ENCODE measurements at regions not wholly inside any gene's neighbourhood (a gene's known extent, or its start where the extent isn't known, plus 50 kb on each side); places are given as distances from the start of the nearest gene placed in this dataset.
A peak's percentile ranks its signal among the peaks of the same experiment; 100 is the strongest.

DNA sequence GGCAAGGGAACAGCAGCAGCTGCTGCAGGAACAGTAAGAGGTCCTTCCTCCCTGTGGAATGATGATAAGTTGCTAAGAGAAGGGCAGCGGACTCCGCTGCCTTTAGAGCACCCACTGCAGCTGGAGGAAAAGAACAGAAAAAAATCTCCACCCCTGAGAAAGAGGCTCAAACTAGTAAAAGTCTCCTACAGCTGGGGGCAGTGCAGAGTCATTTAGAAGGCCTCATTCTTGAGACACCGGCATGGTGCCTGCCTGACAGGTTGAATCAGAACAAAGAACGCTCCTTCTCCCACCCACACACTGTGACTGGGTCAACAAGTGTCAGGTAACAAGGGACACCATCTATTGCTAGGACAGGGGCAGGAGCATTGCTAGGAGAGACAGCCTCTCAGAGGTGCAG is 188.4 kb downstream of the ABHD5 start:
- DNase-seq: peak in 1 of 2 experiments; percentile 4

DNA sequence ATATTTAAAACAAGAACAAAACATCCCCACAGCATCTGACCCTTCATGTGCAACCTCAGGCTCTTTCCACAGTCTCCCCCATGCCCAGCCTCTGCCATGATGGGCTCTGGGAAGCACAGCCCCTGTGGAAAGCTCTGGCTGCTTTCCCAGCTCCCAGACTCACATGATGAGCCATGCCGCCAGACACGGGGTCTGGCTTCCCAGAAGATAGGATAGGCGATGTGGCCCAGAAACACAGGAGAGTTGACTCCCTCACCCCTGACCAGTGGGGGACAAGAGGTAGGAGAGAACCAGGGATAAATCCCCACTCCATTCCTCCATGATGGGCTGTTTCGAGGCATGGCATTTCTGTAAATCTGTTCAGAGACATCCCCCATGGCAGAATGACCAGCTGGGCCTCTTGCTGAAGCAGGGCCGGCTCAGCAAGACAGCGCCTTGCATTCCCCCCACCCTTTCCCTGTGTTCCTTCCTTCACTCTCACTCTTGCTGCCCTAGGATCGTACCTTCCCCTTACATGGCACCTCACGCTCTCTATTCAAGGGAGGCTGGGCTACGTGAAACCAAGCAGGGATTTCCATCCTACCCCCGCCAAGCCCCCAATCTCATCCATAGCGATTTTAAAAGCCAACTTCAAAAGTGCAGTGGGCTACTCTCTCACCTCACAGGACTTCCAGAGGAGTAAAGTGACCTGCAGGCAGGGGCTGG is 192.4 kb downstream of the ABHD5 start:
- DNase-seq: no peak
- no peak for TF ChIP-seq POLR2A (IDR thresholded peaks at IDR 0.05; ENCODE audit: low read length)
- TF ChIP-seq GATA1 (IDR thresholded peaks at IDR 0.05; ENCODE audit: low read depth, low read length): no peak

More for the DNA sequence above, 188.4 kb downstream of the ABHD5 start:
- TF ChIP-seq POLR2A (IDR thresholded peaks at IDR 0.05; ENCODE audit: low read length) (no peak), GATA1 (IDR thresholded peaks at IDR 0.05; ENCODE audit: low read depth, low read length) (no peak)

DNA sequence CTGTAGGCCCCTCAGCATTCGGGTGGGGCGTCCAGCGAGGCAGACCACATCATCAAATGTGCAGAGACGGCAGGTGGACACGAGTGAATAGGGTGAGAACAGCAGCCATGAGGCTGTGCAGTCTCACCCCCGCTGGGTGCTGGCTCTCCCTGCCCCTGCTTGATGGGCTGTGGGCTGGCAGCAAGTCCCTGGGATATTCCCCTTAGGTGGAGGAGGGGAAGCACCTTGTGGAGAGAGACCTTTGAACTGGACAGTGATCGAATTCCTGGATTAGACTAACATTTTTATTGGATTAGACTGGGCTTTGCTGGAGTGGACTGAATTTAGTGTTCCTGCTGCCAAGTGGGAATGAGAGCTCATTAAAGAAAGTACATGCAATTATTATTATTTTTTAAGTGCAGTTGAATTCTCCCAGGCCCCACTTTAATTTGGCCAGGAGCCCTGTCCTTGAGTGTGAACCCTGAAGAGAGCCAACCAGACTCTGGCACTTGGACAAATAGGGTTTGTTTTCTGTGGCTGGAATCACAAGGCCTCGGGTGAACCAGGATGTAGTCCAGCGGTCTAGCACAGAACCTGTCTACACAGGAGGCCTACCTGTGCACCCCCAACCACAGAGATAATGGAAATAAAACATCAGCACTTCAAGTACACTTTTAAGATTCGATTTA is 193.1 kb downstream of the ABHD5 start:
- no peak for DNase-seq
- TF ChIP-seq POLR2A (IDR thresholded peaks at IDR 0.05; ENCODE audit: low read length) (no peak), GATA1 (IDR thresholded peaks at IDR 0.05; ENCODE audit: low read depth, low read length) (no peak)

DNA sequence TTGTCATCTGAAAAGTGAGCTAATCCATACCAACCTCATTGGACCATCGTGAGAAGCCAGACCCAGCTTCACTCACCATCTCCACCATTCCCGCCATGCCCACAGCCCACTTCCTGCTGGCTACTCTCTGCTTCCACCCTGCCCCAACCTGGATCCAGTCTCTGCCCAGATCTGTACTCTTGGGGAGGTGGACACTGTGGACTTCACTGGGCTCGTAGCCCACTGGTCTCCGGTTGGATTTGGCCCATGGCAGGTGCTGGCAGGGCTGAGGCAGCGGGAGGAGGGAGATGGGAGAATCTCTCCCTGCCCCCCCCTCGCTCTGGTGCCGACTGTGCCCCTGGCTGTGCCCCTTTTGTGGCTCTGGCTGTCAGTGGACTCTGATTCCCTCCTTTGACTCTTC is 193.8 kb downstream of the ABHD5 start:
- no peak for DNase-seq
- TF ChIP-seq POLR2A (IDR thresholded peaks at IDR 0.05; ENCODE audit: low read length) (no peak), GATA1 (IDR thresholded peaks at IDR 0.05; ENCODE audit: low read depth, low read length) (no peak)

DNA sequence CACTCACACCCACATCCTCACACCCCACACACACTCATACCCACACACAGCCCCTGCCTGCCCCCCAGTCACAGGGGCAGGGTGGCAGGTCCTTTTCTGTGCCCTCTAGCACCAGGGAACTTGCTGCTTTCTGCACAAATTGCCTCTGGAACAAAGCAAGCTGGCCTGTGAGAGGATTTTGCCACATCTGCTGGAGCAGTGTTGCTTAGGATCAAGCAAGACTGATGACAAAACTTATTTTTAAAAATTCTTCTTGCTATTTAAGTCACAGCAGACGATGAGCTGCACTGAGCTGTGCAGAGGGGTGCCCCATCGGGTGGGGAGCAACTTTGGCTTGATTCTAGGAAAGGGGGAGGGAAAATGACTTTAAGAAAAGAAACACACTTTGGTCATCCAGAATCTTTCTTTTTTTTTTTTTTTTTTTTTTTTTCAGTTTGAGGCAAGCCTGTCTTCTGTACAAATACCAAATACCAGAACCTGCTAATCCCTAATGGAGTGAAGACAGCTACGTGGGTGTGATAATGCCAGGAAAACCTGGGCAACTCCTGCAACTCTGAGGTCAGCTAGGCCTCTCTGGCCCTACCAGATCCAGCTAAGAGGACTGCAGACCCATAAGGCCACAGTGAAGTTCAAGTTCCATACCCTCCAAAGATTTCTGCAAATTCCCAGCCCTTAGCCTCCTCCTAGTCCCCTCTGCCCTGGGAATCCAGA is 195.3 kb downstream of the ABHD5 start:
- DNase-seq: no peak
- TF ChIP-seq POLR2A (IDR thresholded peaks at IDR 0.05; ENCODE audit: low read length) (no peak), GATA1 (IDR thresholded peaks at IDR 0.05; ENCODE audit: low read depth, low read length) (no peak)

DNA sequence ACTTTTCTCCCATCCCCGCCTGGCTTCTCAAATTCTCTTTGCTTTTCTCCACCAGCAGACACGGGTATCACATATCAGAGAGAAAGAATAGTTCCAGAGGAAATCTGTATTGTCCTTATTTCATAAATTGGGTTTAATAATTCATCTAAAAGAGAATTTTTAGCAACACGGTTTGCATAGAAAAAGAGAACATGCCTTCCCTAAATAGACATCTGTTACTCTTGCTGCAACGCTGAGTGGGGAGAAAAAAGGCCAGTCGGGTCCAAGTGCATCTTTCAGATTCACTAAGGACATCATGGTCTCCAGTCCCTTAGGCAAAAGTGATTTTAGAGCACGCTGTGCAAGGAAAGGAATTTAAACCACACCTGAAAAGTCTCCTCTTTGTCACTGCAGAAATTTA is 201.3 kb downstream of the ABHD5 start:
- TF ChIP-seq GATA1 (IDR thresholded peaks at IDR 0.05; ENCODE audit: low read depth, low read length) (no peak), POLR2A (IDR thresholded peaks at IDR 0.05; ENCODE audit: low read length) (no peak)
- no peak for DNase-seq

DNA sequence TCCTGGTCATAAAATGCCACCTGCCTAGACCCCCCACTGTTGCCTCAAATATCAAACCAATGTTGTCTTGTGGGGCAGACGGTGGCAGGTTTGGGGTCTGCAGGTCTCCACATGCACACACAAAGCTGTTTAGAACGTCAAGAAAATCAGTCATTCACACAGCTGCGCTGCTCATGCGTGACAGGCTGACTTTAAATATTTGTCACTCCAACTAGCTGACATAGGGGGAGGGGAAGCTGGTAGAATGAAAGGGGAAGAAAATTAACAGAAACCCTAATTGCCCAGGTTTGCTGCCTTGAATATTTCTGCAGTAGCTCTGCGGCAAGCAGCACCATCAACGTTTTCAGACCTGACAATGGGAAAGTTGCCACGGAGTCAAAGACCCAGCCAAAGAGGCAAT is 201.8 kb downstream of the ABHD5 start:
- TF ChIP-seq GATA1 (IDR thresholded peaks at IDR 0.05; ENCODE audit: low read depth, low read length) (no peak), POLR2A (IDR thresholded peaks at IDR 0.05; ENCODE audit: low read length) (no peak)
- DNase-seq: no peak

DNA sequence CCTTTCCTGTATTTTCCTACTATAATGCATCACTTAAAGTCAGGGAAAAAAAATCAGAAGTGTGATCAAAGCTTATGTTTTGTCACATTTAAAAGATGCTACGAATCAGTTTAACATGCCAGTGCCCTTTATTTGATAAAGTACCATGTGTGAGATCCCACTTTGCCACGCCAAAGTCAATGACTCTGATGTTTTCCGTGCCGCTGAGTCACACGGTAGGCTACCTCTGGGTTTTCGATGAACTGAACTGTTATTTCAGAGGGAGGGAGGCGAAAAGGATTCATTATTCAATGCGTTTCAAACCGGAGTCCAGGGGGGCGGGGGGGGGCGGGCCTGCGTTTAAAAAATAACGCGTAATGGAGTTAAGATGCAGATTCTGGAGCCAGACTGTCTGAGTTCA is 203.0 kb downstream of the ABHD5 start:
- TF ChIP-seq GATA1 (IDR thresholded peaks at IDR 0.05; ENCODE audit: low read depth, low read length): no peak
- TF ChIP-seq POLR2A (IDR thresholded peaks at IDR 0.05; ENCODE audit: low read length): no peak
- DNase-seq: peak in 1 of 2 experiments; percentile 35

DNA sequence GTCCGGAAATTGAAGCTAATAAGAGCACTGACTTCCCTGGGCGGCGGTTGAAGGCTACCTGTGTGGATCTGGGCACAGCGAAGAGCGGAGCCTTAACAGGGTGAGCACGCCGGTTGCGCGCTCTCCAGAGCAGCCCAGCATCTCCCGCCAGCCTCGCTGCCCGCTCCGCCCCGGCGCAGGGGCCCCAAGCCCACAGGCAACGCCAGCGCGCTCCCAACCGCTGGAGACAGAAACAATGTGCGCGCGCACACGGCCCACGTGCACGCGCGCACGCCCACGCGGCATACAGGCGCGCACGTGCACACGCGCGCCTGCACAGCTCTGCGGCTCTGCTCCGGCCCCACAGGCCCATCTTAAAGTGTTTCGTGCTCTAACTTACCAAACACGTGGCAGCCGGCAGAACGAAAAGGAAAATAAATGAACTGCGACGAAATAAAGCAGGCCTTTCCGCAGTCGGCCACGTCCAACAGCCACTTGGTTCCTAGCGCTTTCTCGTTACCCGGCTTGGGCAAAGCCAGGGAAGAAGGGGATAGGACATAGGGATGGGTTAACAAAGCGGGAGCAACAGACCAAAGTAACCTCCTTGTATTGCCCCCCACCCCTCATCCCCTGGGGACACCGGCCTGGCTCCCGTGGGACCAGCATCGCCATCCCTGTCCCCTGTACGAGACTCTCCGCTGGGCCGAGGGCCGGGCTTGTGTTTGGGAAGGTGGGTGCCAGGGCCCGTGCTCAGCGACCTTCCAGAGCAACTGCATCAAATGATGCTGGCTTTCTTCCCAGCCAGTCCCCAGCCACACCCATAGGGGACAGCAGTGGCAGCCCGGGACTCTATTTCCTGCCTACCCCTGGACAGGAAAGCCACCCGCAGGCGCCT is 203.7 kb downstream of the ABHD5 start:
- no peak for TF ChIP-seq GATA1 (IDR thresholded peaks at IDR 0.05; ENCODE audit: low read depth, low read length)
- no peak for TF ChIP-seq POLR2A (IDR thresholded peaks at IDR 0.05; ENCODE audit: low read length)
- DNase-seq: peak; percentile 70 to 81

DNA sequence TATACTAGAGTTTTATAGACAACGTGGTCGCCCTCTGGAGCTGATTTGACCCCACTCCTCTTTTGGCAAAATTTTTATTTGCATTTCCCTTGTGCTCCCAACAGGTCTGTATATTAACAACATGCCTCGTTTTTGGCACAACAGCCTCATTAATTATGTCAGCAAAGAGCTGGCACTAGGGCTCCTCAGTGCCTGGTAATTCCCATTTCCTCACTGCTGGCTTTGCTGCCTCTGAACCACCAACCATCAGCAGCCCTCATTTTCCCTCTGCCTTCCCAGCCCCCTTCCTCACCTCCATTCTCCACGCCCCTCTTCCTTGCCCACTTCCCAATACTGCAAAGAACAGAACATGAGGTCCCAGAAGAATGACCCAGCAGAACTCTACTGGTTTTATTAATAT is 204.8 kb downstream of the ABHD5 start:
- no peak for TF ChIP-seq POLR2A (IDR thresholded peaks at IDR 0.05; ENCODE audit: low read length)
- no peak for TF ChIP-seq GATA1 (IDR thresholded peaks at IDR 0.05; ENCODE audit: low read depth, low read length)
- no peak for DNase-seq

DNA sequence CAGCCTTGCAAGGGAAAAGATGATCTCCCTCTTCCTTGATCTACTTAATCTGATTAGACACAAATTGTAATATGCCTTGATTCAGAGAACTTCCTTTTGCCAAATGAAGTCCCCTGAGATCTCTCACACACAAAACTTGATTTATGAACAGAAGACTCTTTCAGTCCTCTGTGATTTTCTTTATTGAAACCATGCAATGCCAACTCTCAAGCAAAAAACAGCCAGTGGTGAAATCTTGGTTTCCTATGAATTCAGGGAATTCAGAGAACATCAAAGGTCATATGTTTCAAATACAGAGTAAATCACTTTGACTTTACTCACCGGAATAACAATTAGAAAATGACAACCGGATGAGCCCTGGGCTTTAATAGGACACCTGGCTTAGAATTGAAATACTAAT is 211.7 kb downstream of the ABHD5 start:
- DNase-seq: no peak
- TF ChIP-seq POLR2A (IDR thresholded peaks at IDR 0.05; ENCODE audit: low read length) (no peak), GATA1 (IDR thresholded peaks at IDR 0.05; ENCODE audit: low read depth, low read length) (no peak)

DNA sequence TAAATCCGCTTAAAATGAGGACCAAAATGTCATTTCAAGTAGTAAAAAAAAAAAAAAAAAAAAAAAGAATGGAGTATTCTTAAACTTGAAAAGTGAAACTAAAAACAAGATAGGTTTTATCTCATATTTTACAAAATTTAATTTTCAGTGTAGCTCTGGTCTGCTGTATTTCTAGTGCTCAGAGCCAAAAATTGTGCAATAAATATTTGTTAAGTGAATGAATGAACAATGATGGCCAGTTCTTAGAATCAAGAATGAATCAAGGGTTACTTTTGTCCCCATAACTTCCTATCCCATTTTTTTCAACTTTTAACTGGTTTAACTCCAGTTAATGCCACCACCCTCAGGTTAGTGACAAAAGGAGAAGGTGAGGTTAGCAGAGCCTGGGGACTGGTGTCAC is 214.4 kb downstream of the ABHD5 start:
- DNase-seq: no peak

DNA sequence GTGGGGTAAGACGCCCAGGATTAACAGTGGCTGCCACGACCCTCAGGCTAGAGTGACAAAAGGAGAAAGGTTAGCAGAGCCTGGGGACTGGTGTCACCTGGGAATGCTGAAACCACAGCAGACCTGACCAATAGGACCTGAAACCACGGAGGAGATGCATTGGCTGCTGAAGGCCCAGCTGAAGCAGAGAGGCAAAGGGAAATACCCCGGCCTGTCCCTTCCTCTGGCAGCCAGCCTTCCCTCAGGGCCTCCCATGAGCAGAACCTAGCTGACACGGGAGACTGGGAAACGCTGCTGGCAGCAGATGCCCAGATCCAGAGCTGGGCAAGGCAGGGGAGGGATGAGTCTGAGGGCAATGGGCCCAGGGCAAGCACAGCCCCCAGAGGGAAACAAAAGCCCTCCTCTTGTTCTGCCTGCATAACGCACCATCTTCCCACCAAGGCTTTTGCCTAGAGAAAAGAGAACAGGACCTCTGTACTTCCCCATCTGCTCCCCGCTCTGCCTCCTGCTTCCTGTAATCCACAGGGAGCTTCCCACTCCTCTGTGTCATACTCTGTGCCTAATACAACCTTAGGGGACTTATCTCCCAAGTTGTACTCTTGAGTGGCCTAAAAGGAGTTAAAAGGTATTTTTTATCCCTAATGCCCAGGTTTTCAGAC is 216.2 kb downstream of the ABHD5 start:
- TF ChIP-seq GATA1 (IDR thresholded peaks at IDR 0.05; ENCODE audit: low read depth, low read length) (no peak), POLR2A (IDR thresholded peaks at IDR 0.05; ENCODE audit: low read length) (no peak)
- DNase-seq: no peak

More for the DNA sequence above, 214.4 kb downstream of the ABHD5 start:
- TF ChIP-seq GATA1 (IDR thresholded peaks at IDR 0.05; ENCODE audit: low read depth, low read length) (no peak), POLR2A (IDR thresholded peaks at IDR 0.05; ENCODE audit: low read length) (no peak)
